ENCODE measurements at regions not wholly inside any gene's neighbourhood (a gene's known extent, or its start where the extent isn't known, plus 50 kb on each side); places are given as distances from the start of the nearest gene placed in this dataset.

DNA sequence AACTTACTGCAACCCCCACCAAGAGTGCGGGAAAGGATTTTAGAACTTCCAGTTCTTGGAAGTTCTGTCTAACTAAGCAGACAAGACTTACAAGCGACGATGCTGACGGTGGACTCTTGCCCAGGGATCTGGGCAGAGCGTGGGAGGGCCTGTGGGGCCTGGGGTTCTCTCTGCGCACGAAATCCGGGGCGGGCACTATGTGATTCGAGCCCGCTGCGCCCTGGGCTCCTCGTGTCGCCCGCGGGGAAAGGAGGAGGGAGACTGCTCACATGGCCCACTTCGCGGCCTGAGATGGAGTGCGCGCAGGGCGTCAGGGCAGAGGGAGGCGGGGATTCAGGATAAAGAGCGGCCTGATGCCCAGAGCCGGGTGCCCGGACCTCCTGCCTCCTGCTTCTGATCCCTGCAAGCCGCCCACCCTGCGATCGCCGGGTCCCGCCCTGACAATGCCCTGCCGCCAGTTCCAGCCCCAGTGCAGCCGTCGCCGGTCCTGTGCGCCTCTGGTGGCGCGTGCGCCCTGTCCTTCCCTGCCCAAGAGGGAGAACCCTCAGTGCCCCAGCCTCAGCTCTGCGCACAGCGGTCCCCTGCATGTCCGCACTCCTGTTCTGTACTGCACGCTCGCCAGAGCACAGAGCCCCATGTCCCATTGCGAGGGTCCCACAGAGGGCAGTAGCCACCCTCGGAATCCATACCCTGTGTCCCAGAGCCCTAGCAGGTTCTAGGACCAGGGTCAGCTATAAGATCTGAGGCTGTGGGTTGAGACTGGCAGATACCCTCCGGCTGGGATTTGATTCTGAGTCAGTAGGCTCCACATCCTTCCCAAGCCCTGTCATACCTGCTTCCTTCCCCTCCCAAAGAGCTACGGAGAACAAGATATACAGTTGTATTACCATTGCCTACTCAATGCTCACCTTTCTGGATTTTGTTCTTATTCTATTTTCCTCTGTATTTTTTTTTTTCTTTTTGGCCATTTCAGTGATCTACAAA lies 99.4 kb upstream of the TMEM106B start:
- WGBS, 2 experiments (ENCODE audit: extremely low coverage in 2 of 2, insufficient read length in 1 of 2) = 18% methylated on average over 19 of the region's 47 CpGs; no CpG with 5 or more reads in 1 of the 2 experiments

More for the DNA sequence above, 99.4 kb upstream of the TMEM106B start:
- Histone ChIP-seq H2AK5ac (ENCODE audit: low read depth, low read length) (no peak overlapping the region), H4K91ac (ENCODE audit: insufficient read depth, low read depth, low read length) (no peak overlapping the region), H4K8ac (ENCODE audit: low read depth in 2 of 2, low read length in 2 of 2) (no peak overlapping the region), H3K56ac (ENCODE audit: extremely low read depth, insufficient read depth, low read length) (no peak overlapping the region), H3K4me3 (ENCODE audit: insufficient read depth, low read depth, low read length) (no peak overlapping the region), H4K5ac (ENCODE audit: low read depth, low read length) (no peak overlapping the region), H3K9me3 (ENCODE audit: control insufficient read depth, insufficient read depth, low read length) (no peaks in the 10 kb centered on the region), H3K18ac (ENCODE audit: low read depth, low read length) (no peak overlapping the region), H2BK15ac (ENCODE audit: low read depth, low read length) (no peak overlapping the region; the same call in 2 of the 3 replicates), H3K23ac (ENCODE audit: low read depth, low read length) (no peak overlapping the region), H3K36me3 (ENCODE audit: control insufficient read depth, insufficient read depth, low read length) (no peaks in the 10 kb centered on the region), H2BK5ac (ENCODE audit: low read depth, low read length, poor library complexity, severe bottlenecking) (no peak overlapping the region), H3K27ac (ENCODE audit: insufficient read depth, low read length) (no peak overlapping the region), H2BK20ac (ENCODE audit: low read depth, low read length) (no peak overlapping the region), H3K9me1 (ENCODE audit: insufficient read depth, low read length) (no peaks in the 10 kb centered on the region), H3K14ac (replicated peaks; ENCODE audit: low read depth, low read length) (no peak overlapping the region), H4K20me1 (ENCODE audit: insufficient read depth, low read length) (no peaks in the 10 kb centered on the region), H2AFZ (replicated peaks; ENCODE audit: low read length, poor library complexity) (peak overlapping the region; percentile 87), H3K9ac (ENCODE audit: low read depth, low read length) (no peak overlapping the region), H2AK9ac (replicated peaks; ENCODE audit: low read depth, low read length, poor library complexity) (peak overlapping the region; percentile 30), H3K27me3 (ENCODE audit: control insufficient read depth, insufficient read depth, low read length) (no peaks in the 10 kb centered on the region; the same call in 1 of the 2 replicates), H3K4me2 (ENCODE audit: low read depth, low read length) (peak overlapping the region; percentile 16; the same call in 1 of the 2 replicates), H2BK120ac (ENCODE audit: low read depth, low read length) (no peak overlapping the region), H3K4ac (ENCODE audit: low read depth, low read length) (no peak overlapping the region), H3K79me1 (ENCODE audit: low read depth in 1 of 2, low read length in 2 of 2) (no peaks in the 10 kb centered on the region), H3K4me1 (ENCODE audit: control insufficient read depth, insufficient read depth, low read length) (no peaks in the 10 kb centered on the region)
- dilution Hi-C loops (cut with HindIII; ENCODE audit: low sequenced_read_pairs, unreplicated experiment) (no loop called here), intact Hi-C loops (cut with micrococcal nuclease) (no loop called here), in situ Hi-C loops (cut with MboI; ENCODE audit: low sequenced_read_pairs) (no loop called here)
- DNase-seq = no peak
- ChIA-PET POLR2A (ENCODE audit: unreplicated experiment) (no interaction called here), CTCF (no interaction called here)
- no peak for TF ChIP-seq ELK1 (IDR thresholded peaks at IDR 0.05; ENCODE audit: borderline replicate concordance, low read depth, low read length)
- TF ChIP-seq MXI1 (IDR thresholded peaks at IDR 0.05; ENCODE audit: borderline replicate concordance, low read depth, low read length) = no peak
- no peak for TF ChIP-seq USF2 (IDR thresholded peaks at IDR 0.05; ENCODE audit: low read depth, low read length)
- TF ChIP-seq NFE2L2 (IDR thresholded peaks at IDR 0.05; ENCODE audit: low read depth, low read length) = no peak
- no peak for TF ChIP-seq RCOR1 (IDR thresholded peaks at IDR 0.05; ENCODE audit: insufficient replicate concordance, low read length)
- no peak for TF ChIP-seq FOS (IDR thresholded peaks at IDR 0.05; ENCODE audit: low read depth, low read length)
- TF ChIP-seq POLR2A (IDR thresholded peaks at IDR 0.05; ENCODE audit: low read depth, low read length) = no peak
- TF ChIP-seq, protein P1, sequence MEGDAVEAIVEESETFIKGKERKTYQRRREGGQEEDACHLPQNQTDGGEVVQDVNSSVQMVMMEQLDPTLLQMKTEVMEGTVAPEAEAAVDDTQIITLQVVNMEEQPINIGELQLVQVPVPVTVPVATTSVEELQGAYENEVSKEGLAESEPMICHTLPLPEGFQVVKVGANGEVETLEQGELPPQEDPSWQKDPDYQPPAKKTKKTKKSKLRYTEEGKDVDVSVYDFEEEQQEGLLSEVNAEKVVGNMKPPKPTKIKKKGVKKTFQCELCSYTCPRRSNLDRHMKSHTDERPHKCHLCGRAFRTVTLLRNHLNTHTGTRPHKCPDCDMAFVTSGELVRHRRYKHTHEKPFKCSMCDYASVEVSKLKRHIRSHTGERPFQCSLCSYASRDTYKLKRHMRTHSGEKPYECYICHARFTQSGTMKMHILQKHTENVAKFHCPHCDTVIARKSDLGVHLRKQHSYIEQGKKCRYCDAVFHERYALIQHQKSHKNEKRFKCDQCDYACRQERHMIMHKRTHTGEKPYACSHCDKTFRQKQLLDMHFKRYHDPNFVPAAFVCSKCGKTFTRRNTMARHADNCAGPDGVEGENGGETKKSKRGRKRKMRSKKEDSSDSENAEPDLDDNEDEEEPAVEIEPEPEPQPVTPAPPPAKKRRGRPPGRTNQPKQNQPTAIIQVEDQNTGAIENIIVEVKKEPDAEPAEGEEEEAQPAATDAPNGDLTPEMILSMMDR (conservative IDR thresholded peaks at IDR 0.05; ENCODE audit: low read depth, low read length) = no peak
- no peak for TF ChIP-seq CHD1 (IDR thresholded peaks at IDR 0.05; ENCODE audit: low read depth, low read length)
- no TSS peak for BruUV-seq (replicated peaks)
- peak; percentile 64 for ATAC-seq (ENCODE audit: low read depth)
